ENCODE measurements at regions not wholly inside any gene's neighbourhood (a gene's known extent, or its start where the extent isn't known, plus 50 kb on each side); places are given as distances from the start of the nearest gene placed in this dataset.
"Not testable (repeated sequence)": the region's sequence is repeated elsewhere in the genome, so short reads cannot be mapped to it uniquely, and the experiment has no call there.

GRCh38 chr20:2221921-2222320 lies 73.9 kb upstream of the TGM3 start:
- intact Hi-C loops (cut with DNase I) = no loop called here
- Histone ChIP-seq H3K27me3 (peaks cover 0 to 4% (median 0%) of the 10 kb centered on the region in 9 donors), H3K9me3 (peaks cover 0 to 8% (median 0%) of the 10 kb centered on the region in 12 donors), H3K4me1 (peaks cover 0 to 14% (median 0%) of the 10 kb centered on the region in 12 donors), H3K4me3 (no peak overlapping the region), H3K36me3 (no peaks in the 10 kb centered on the region), H3K27ac (peak overlapping the region in 1 of 12 donors; percentile 40)
- no peak for TF ChIP-seq POLR2A (IDR thresholded peaks at IDR 0.05)
- TF ChIP-seq, protein P1, sequence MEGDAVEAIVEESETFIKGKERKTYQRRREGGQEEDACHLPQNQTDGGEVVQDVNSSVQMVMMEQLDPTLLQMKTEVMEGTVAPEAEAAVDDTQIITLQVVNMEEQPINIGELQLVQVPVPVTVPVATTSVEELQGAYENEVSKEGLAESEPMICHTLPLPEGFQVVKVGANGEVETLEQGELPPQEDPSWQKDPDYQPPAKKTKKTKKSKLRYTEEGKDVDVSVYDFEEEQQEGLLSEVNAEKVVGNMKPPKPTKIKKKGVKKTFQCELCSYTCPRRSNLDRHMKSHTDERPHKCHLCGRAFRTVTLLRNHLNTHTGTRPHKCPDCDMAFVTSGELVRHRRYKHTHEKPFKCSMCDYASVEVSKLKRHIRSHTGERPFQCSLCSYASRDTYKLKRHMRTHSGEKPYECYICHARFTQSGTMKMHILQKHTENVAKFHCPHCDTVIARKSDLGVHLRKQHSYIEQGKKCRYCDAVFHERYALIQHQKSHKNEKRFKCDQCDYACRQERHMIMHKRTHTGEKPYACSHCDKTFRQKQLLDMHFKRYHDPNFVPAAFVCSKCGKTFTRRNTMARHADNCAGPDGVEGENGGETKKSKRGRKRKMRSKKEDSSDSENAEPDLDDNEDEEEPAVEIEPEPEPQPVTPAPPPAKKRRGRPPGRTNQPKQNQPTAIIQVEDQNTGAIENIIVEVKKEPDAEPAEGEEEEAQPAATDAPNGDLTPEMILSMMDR (IDR thresholded peaks at IDR 0.05) = no peak
- no peak for DNase-seq
- WGBS, 4 donors = 34 to 41% (median 39%) methylated on average over 2 of the region's 2 CpGs
- no peak for ATAC-seq

GRCh38 chr20:2223558-2224367 lies 72.0 kb upstream of the TGM3 start:
- Histone ChIP-seq H3K4me1 (peaks cover 0 to 6% (median 0%) of the 10 kb centered on the region in 12 donors), H3K4me3 (no peak overlapping the region), H3K9me3 (peaks cover 0 to 8% (median 0%) of the 10 kb centered on the region in 12 donors), H3K27me3 (no peaks in the 10 kb centered on the region), H3K36me3 (no peaks in the 10 kb centered on the region), H3K27ac (no peak overlapping the region)
- no peak for TF ChIP-seq POLR2A (IDR thresholded peaks at IDR 0.05)
- TF ChIP-seq, protein P1 (IDR thresholded peaks at IDR 0.05) = no peak
- ATAC-seq (no peak), DNase-seq (no peak)
- intact Hi-C loops (cut with DNase I) = no loop called here
- 78 to 83% (median 79%) methylated on average over 8 of the region's 8 CpGs for WGBS, 4 donors

DNA sequence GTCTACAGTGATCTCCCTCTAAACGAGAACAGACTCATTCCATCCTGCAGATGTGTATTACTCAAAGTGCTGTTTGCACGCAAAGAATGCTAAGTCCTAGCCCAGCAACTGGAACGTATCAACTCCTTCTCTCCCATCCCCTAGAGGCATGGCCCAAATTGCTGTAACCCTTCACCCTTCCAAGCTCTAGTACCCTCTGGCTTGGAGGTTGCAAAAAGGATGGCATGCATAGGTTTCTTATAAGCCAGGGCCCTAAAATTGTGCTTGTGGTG lies 71.5 kb upstream of the TGM3 start:
- H3K36me3 ChIP-seq = no peaks in the 10 kb centered on the region
- DNase-seq = no peak
- intact Hi-C loops (cut with DNase I) = no loop called here
- no peak overlapping the region for H3K27ac ChIP-seq
- peaks cover 0 to 6% (median 0%) of the 10 kb centered on the region in 12 donors for H3K4me1 ChIP-seq
- H3K9me3 ChIP-seq = peaks cover 0 to 8% (median 0%) of the 10 kb centered on the region in 12 donors
- no peaks in the 10 kb centered on the region for H3K27me3 ChIP-seq
- H3K4me3 ChIP-seq = no peak overlapping the region
- TF ChIP-seq, protein P1 (IDR thresholded peaks at IDR 0.05) = no peak
- no peak for TF ChIP-seq POLR2A (IDR thresholded peaks at IDR 0.05)
- 65 to 87% (median 74%) methylated on average over 3 of the region's 3 CpGs for WGBS, 4 donors
- no peak for ATAC-seq

DNA sequence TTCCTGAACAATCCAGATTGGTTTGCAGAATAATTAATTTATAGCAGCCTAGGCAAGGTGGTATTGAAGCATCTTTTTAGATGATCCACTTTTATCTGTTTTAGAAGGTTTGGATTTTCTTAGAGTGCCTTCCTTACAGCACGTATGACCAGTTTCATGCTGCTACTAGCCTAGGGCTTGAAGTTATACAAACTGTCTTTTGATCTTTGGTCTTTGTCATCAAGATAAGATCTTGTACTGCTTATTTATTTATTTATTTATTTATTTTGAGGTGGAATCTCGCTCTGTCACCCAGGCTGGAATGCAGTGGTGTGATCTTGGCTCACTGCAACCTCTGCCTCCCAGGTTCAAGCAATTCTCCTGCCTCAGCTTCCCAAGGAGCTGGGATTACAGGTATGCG lies 68.5 kb upstream of the TGM3 start:
- H3K9me3 ChIP-seq; H3K4me3 ChIP-seq; intact Hi-C loops (cut with DNase I); H3K4me1 ChIP-seq; H3K27ac ChIP-seq; H3K27me3 ChIP-seq; ATAC-seq; DNase-seq; H3K36me3 ChIP-seq: not testable (repeated sequence)
- WGBS, 4 donors = 87 to 98% (median 91%) methylated on average over 3 of the region's 3 CpGs

- 87 to 93% (median 91%) methylated on average over 2 of the region's 2 CpGs for WGBS, 4 donors
- H3K9me3 ChIP-seq = no peaks in the 10 kb centered on the region
- no peak overlapping the region for H3K4me3 ChIP-seq
- H3K36me3 ChIP-seq = no peaks in the 10 kb centered on the region
- ATAC-seq (no peak), DNase-seq (no peak)
- TF ChIP-seq, protein P1 (IDR thresholded peaks at IDR 0.05) = no peak
- no peak for TF ChIP-seq POLR2A (IDR thresholded peaks at IDR 0.05)
- no peaks in the 10 kb centered on the region for H3K4me1 ChIP-seq
- intact Hi-C loops (cut with DNase I) = no loop called here
- no peak overlapping the region for H3K27ac ChIP-seq
- H3K27me3 ChIP-seq = no peaks in the 10 kb centered on the region
These were observed 67.9 kb upstream of the TGM3 start for GRCh38 chr20:2227861-2228260.

Measured in heart left ventricle (tissue), 16 donors.